CD8-positive, alpha-beta memory T cell (primary cell): ENCODE measurements at regions not wholly inside any gene's neighbourhood (a gene's known extent, or its start where the extent isn't known, plus 50 kb on each side); places are given as distances from the start of the nearest gene placed in this dataset.
"Not testable (repeated sequence)": the region's sequence is repeated elsewhere in the genome, so short reads cannot be mapped to it uniquely, and the experiment has no call there.

Source experiments
- CTCF ChIA-PET: fragments of 350-600 bp; sonication (Branson Sonifier 250); formaldehyde crosslinking; loops from one replicate; lab custom pipeline; 2021; ENCODE audit warnings: antibody characterized with exemption; lab: Charles Lee
- POLR2A ChIA-PET: fragments of 350-600 bp; sonication (Branson Sonifier 250); formaldehyde crosslinking; loops from one replicate; lab custom pipeline; 2021; ENCODE audit warnings: antibody characterized with exemption; lab: Charles Lee
- DNase-seq, 5 donors: peaks; one replicate each; pipeline versions ENCODE4 v3.0.0 to v3.0.0-alpha.2; 2020 to 2022; ENCODE audit warnings: mixed read lengths in 1 of 5
- H3K27ac ChIP-seq: one replicate; pipeline ENCODE4 v1.7.0; 2013; ENCODE audit warnings: low read depth, mild to moderate bottlenecking, low read length, moderate library complexity
- H3K27me3 ChIP-seq: 2 replicates; pipeline ENCODE4 v1.7.0; 2013; ENCODE audit warnings: low read length, mild to moderate bottlenecking; ENCODE audit not compliant: insufficient read depth, poor library complexity, severe bottlenecking
- H3K36me3 ChIP-seq: 2 replicates; pipeline ENCODE4 v1.7.0; 2013; ENCODE audit warnings: mild to moderate bottlenecking, low read length, moderate library complexity; ENCODE audit not compliant: insufficient read depth
- H3K4me1 ChIP-seq: 2 replicates; pipeline ENCODE4 v1.7.0; 2013; ENCODE audit warnings: mild to moderate bottlenecking, low read length, moderate library complexity; ENCODE audit not compliant: insufficient read depth
- H3K4me3 ChIP-seq: 2 replicates; pipeline ENCODE4 v1.7.0; 2013; ENCODE audit warnings: mild to moderate bottlenecking, low read length
- H3K9me3 ChIP-seq: 2 replicates; pipeline ENCODE4 v1.7.0; 2013; ENCODE audit warnings: mild to moderate bottlenecking, low read length
- H3K27ac Mint-ChIP-seq, 8 donors: one replicate each; pipeline ENCODE4 v1.8.0; 2020 to 2021; ENCODE audit warnings: mixed read lengths in 8 of 8, mild to moderate bottlenecking in 6 of 8, inconsistent platforms in 3 of 8, moderate library complexity in 3 of 8
- H3K27me3 Mint-ChIP-seq, 2 donors: one replicate each; pipeline ENCODE4 v1.8.0; 2020 to 2021; ENCODE audit warnings: mixed read lengths in 2 of 2, mild to moderate bottlenecking in 1 of 2, moderate library complexity in 1 of 2
- H3K36me3 Mint-ChIP-seq, 3 donors: one replicate each; pipeline ENCODE4 v1.8.0; 2020 to 2021; ENCODE audit warnings: mixed read lengths in 3 of 3, inconsistent platforms in 1 of 3, mild to moderate bottlenecking in 1 of 3
- H3K4me1 Mint-ChIP-seq, 3 donors: one replicate each; pipeline ENCODE4 v1.8.0; 2020 to 2021; ENCODE audit warnings: mixed read lengths in 3 of 3, inconsistent platforms in 1 of 3, mild to moderate bottlenecking in 1 of 3
- H3K4me3 Mint-ChIP-seq, 7 donors: one replicate each; pipeline ENCODE4 v1.8.0; 2020 to 2021; ENCODE audit warnings: mixed read lengths in 7 of 7, mild to moderate bottlenecking in 6 of 7, moderate library complexity in 4 of 7, inconsistent platforms in 2 of 7
- H3K9me3 Mint-ChIP-seq, 5 donors: one replicate each; pipeline ENCODE4 v1.8.0; 2020 to 2022; ENCODE audit warnings: mixed read lengths in 5 of 5, mild to moderate bottlenecking in 3 of 5, moderate library complexity in 2 of 5, inconsistent platforms in 1 of 5

DNA sequence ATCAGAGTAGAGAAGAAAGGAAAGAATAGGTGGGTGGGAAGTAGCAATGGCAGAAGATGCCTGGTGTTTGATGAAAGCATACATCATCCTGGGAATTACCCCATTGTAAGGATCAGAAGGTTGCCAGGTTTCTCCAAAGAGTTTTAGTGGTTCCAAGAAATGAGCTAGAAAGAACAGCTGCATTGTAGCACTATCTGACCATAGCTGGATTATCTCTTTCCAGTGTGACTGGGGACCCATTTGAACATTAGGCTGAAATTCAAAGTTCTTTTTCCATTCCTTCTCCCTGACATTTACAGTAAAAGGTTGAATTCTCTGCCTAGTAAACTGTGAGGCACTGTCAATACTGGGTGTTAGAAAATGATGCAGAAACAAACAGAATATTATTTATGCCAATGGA is 244.4 kb downstream of the GALC start:
- Histone ChIP-seq H3K27me3 (no peaks in the 10 kb centered on the region), H3K9me3 (no peaks in the 10 kb centered on the region), H3K36me3 (no peaks in the 10 kb centered on the region), H3K4me1 (no peaks in the 10 kb centered on the region), H3K27ac (no peak overlapping the region), H3K4me3 (no peak overlapping the region)
- Mint-ChIP-seq H3K27me3 (peaks cover 0 to 5% of the 10 kb centered on the region in 2 donors), H3K9me3 (peaks cover 0 to 3% (median 0%) of the 10 kb centered on the region in 5 donors), H3K27ac (no peak overlapping the region), H3K36me3 (peaks cover 0 to 1% (median 0%) of the 10 kb centered on the region in 3 donors), H3K4me3 (no peak overlapping the region), H3K4me1 (no peaks in the 10 kb centered on the region)
- POLR2A ChIA-PET: no interaction called here
- DNase-seq: no peak
- CTCF ChIA-PET: no interaction called here

DNA sequence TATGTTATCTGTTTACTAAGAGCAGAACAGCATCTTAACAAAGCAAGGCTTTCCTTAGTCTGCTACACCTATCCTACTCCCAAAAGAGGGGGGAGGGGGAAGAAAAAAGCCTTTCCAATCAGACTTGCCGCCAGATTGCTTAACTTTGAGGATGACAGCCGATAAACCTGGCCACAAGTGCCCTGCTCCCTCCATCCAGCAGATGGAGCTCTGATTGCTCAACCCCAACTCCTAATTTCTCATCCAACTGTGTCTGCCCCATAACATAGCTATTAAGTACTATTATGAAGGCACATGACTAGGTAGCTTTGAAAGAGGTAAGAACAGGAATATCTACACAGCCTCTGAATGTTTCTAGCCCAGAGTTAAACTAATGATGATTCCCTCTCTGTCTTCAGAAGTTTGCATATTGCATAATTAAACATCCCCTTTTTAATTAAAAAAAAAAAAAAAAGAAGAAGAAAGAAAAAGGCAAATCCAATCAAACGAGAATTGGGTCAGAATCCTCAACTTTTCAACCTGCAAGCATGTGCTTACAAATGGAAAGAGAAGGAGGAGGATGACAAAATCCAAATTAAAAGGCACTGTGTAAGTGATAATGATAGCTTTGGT is 247.4 kb downstream of the GALC start:
- Histone ChIP-seq H3K4me1 (no peaks in the 10 kb centered on the region), H3K4me3 (no peak overlapping the region), H3K9me3 (no peaks in the 10 kb centered on the region), H3K27me3 (no peaks in the 10 kb centered on the region), H3K27ac (no peak overlapping the region), H3K36me3 (no peaks in the 10 kb centered on the region)
- peaks cover 0 to 3% (median 0%) of the 10 kb centered on the region in 3 donors for H3K36me3 Mint-ChIP-seq
- ChIA-PET POLR2A (no interaction called here), CTCF (interaction anchor here (1.6 kb wide), 1 partner anchor 9 kb away, joined by 5 read pairs; no protein-coding TSS in a partner anchor)
- DNase-seq: no peak
- no peaks in the 10 kb centered on the region for H3K4me1 Mint-ChIP-seq
- no peak overlapping the region for H3K27ac Mint-ChIP-seq
- H3K4me3 Mint-ChIP-seq: no peak overlapping the region
- peaks cover 0 to 5% of the 10 kb centered on the region in 2 donors for H3K27me3 Mint-ChIP-seq
- peaks cover 0 to 3% (median 0%) of the 10 kb centered on the region in 5 donors for H3K9me3 Mint-ChIP-seq

- H3K27me3 ChIP-seq, H3K4me1 ChIP-seq, H3K4me3 ChIP-seq, H3K27me3 Mint-ChIP-seq, H3K4me3 Mint-ChIP-seq, POLR2A ChIA-PET, H3K27ac ChIP-seq, CTCF ChIA-PET, H3K9me3 Mint-ChIP-seq, H3K27ac Mint-ChIP-seq, DNase-seq, H3K4me1 Mint-ChIP-seq, H3K36me3 ChIP-seq, H3K9me3 ChIP-seq, H3K36me3 Mint-ChIP-seq: not testable (repeated sequence)
These were observed 258.2 kb downstream of the GALC start for GRCh38 chr14:87734577-87735360.

DNA sequence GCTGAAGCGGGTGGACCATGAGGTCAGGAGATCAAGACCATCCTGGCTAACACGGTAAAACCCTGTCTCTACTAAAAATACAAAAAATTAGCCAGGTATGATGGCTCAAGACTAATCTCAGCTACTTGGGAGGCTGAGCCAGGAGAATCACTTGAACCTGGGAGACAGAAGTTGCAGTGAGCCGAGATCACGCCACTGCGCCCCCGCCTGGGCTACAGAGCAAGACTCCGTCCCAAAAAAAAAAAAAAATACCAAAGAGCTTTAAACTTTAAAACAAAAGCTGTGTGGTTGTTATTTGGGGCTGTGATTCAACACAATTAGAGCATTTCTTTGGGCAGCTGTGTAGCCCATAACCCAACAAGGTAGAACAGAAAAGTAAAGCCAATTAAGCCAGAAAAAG is 259.9 kb downstream of the GALC start:
- H3K4me1 Mint-ChIP-seq, H3K4me1 ChIP-seq, POLR2A ChIA-PET, DNase-seq, H3K27me3 ChIP-seq, H3K27me3 Mint-ChIP-seq, H3K4me3 Mint-ChIP-seq, H3K36me3 ChIP-seq, H3K27ac Mint-ChIP-seq, H3K27ac ChIP-seq, H3K9me3 ChIP-seq, H3K4me3 ChIP-seq, H3K36me3 Mint-ChIP-seq, H3K9me3 Mint-ChIP-seq, CTCF ChIA-PET: not testable (repeated sequence)

GRCh38 chr14:87732562-87732961 is 260.4 kb downstream of the GALC start:
- H3K9me3 Mint-ChIP-seq: peaks cover 0 to 4% (median 0%) of the 10 kb centered on the region in 5 donors
- no peaks in the 10 kb centered on the region for H3K36me3 Mint-ChIP-seq
- Histone ChIP-seq H3K4me3 (no peak overlapping the region), H3K4me1 (no peaks in the 10 kb centered on the region), H3K27ac (no peak overlapping the region), H3K9me3 (no peaks in the 10 kb centered on the region), H3K36me3 (no peaks in the 10 kb centered on the region), H3K27me3 (no peaks in the 10 kb centered on the region)
- no peaks in the 10 kb centered on the region for H3K27me3 Mint-ChIP-seq
- ChIA-PET POLR2A (no interaction called here), CTCF (no interaction called here)
- H3K27ac Mint-ChIP-seq: no peak overlapping the region
- no peak overlapping the region for H3K4me3 Mint-ChIP-seq
- no peak for DNase-seq
- H3K4me1 Mint-ChIP-seq: no peaks in the 10 kb centered on the region

DNA sequence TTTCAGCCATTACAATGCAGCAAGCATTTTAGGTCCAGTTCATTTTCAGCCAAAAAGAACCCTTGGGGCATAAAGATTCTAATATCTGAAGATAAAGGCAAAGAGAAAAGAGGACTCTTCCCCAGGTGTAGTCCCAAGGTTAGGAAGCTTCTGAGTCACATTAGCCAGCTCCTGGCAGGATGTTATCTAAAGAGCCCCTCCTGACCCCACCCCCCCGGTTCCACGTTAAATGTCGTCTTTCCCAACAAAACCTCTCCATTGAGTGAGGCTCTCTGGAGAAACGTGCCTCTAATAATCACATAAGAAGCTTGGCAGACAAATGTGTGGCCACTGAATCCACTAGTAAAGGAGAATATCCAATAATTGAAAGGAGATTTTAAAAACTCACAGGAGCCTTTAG is 267.7 kb downstream of the GALC start:
- no peaks in the 10 kb centered on the region for H3K27me3 ChIP-seq
- H3K27ac ChIP-seq: no peak overlapping the region
- no peak overlapping the region for H3K27ac Mint-ChIP-seq
- H3K36me3 Mint-ChIP-seq: no peaks in the 10 kb centered on the region
- no peaks in the 10 kb centered on the region for H3K4me1 ChIP-seq
- H3K9me3 ChIP-seq: no peaks in the 10 kb centered on the region
- H3K4me3 Mint-ChIP-seq: no peak overlapping the region
- H3K36me3 ChIP-seq: no peaks in the 10 kb centered on the region
- ChIA-PET POLR2A (no interaction called here), CTCF (no interaction called here)
- no peak overlapping the region for H3K4me3 ChIP-seq
- no peaks in the 10 kb centered on the region for H3K9me3 Mint-ChIP-seq
- no peaks in the 10 kb centered on the region for H3K4me1 Mint-ChIP-seq
- no peak for DNase-seq
- H3K27me3 Mint-ChIP-seq: peaks cover 6 to 12% of the 10 kb centered on the region in 2 donors

DNA sequence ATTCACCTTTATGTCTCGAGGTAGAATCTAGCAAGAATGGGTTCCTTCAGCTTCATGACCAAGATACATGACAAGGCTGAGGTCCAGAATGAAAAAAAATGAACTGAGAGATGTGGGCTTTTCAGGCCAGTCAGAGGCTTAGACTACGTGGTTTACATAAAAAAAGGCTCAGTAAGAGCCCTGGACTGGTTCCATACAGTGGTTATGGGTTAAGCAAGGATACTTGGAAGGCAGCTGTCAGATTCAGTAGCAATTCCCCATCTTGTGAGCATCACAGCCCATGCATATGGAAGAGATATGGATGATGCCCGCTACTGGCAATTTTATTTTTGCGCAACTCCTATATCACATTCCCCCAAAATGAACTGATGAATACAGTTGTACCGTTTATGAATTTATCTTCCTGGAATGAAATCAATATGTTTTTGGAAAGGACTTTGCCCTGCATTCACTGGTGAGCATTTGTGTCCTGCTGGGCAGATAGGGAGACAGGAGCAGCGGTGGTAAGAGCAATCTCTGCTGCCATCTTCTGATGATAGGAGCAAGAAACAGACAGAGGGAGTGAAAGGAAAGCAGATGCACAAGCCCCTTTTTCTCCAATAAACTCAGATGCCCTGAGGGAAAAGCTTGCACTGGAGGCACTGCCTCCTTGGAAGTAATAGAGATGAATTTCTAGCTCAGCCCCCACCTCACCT is 280.4 kb downstream of the GALC start:
- H3K4me3 ChIP-seq: no peak overlapping the region
- DNase-seq: no peak
- H3K4me1 ChIP-seq: no peaks in the 10 kb centered on the region
- ChIA-PET CTCF (no interaction called here), POLR2A (no interaction called here)
- H3K27me3 ChIP-seq: no peaks in the 10 kb centered on the region
- Mint-ChIP-seq H3K27me3 (no peaks in the 10 kb centered on the region), H3K4me1 (no peaks in the 10 kb centered on the region), H3K9me3 (peaks cover 0 to 3% (median 0%) of the 10 kb centered on the region in 5 donors), H3K4me3 (no peak overlapping the region), H3K27ac (no peak overlapping the region), H3K36me3 (no peaks in the 10 kb centered on the region)
- H3K36me3 ChIP-seq: no peaks in the 10 kb centered on the region
- H3K27ac ChIP-seq: no peak overlapping the region
- no peaks in the 10 kb centered on the region for H3K9me3 ChIP-seq

GRCh38 chr14:87705439-87705896 is 287.5 kb downstream of the GALC start:
- CTCF ChIA-PET: no interaction called here
- H3K27me3 Mint-ChIP-seq: peaks cover 0 to 1% of the 10 kb centered on the region in 2 donors
- H3K36me3 ChIP-seq: no peaks in the 10 kb centered on the region
- peaks cover 0 to 6% (median 2%) of the 10 kb centered on the region in 5 donors for H3K9me3 Mint-ChIP-seq
- POLR2A ChIA-PET: no interaction called here
- no peak overlapping the region for H3K27ac Mint-ChIP-seq
- no peaks in the 10 kb centered on the region for H3K4me1 Mint-ChIP-seq
- H3K9me3 ChIP-seq: no peaks in the 10 kb centered on the region
- H3K27ac ChIP-seq: no peak overlapping the region
- no peak overlapping the region for H3K4me3 Mint-ChIP-seq
- no peaks in the 10 kb centered on the region for H3K27me3 ChIP-seq
- no peak overlapping the region for H3K4me3 ChIP-seq
- no peak for DNase-seq
- no peaks in the 10 kb centered on the region for H3K36me3 Mint-ChIP-seq
- no peaks in the 10 kb centered on the region for H3K4me1 ChIP-seq
